ENCODE measurements at regions not wholly inside any gene's neighbourhood (a gene's known extent, or its start where the extent isn't known, plus 50 kb on each side); places are given as distances from the start of the nearest gene placed in this dataset.
"Not testable (repeated sequence)": the region's sequence is repeated elsewhere in the genome, so short reads cannot be mapped to it uniquely, and the experiment has no call there.

- Histone ChIP-seq H3K36me3 (ENCODE audit: control insufficient read depth in 1 of 2, insufficient read depth in 2 of 2, low read length in 2 of 2) (no peaks in the 10 kb centered on the region), H3K4me3 (ENCODE audit: low read depth in 1 of 2, low read length in 2 of 2) (no peak overlapping the region), H3K27me3 (ENCODE audit: control insufficient read depth in 1 of 2, insufficient read depth in 2 of 2, low read length in 2 of 2) (no peaks in the 10 kb centered on the region), H3K9ac (ENCODE audit: low read depth in 1 of 2, low read length in 2 of 2) (no peak overlapping the region), H3K4me1 (ENCODE audit: control insufficient read depth in 1 of 2, insufficient read depth in 2 of 2, low read length in 2 of 2) (no peaks in the 10 kb centered on the region), H3K27ac (ENCODE audit: low read depth, low read length) (no peak overlapping the region), H3K9me3 (ENCODE audit: control insufficient read depth in 1 of 2, low read length in 2 of 2) (peaks cover 3 to 8% of the 10 kb centered on the region in 2 donors)
Measured at GRCh38 chr13:84126671-84127171, 244.4 kb upstream of the SLITRK1 start.

DNA sequence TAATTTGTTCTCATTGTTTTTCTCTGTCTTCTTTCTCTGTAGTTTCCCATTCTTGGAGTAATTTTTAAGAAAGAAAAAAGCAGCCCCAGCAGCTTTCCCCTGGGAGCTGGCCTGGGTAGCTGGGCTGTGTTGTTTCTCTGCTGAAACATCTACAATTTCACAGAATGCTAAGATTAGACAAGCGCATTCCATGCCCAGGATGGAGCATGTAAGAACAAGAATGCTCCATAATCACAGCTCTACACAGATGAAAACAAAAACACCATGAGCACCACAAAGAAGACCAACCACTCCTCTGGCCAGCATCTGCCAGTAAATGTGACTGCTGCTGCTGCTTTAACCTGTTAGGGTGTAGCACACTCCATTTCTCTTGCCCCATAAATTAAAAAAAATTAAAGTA lies 239.2 kb upstream of the SLITRK1 start:
- Histone ChIP-seq H3K4me3 (ENCODE audit: low read depth in 1 of 2, low read length in 2 of 2) (no peak overlapping the region), H3K9me3 (ENCODE audit: control insufficient read depth in 1 of 2, low read length in 2 of 2) (peaks cover 4% of the 10 kb centered on the region in 2 donors), H3K4me1 (ENCODE audit: control insufficient read depth in 1 of 2, insufficient read depth in 2 of 2, low read length in 2 of 2) (no peaks in the 10 kb centered on the region), H3K27ac (ENCODE audit: low read depth, low read length) (no peak overlapping the region), H3K9ac (ENCODE audit: low read depth in 1 of 2, low read length in 2 of 2) (no peak overlapping the region), H3K27me3 (ENCODE audit: control insufficient read depth in 1 of 2, insufficient read depth in 2 of 2, low read length in 2 of 2) (no peaks in the 10 kb centered on the region), H3K36me3 (ENCODE audit: control insufficient read depth in 1 of 2, insufficient read depth in 2 of 2, low read length in 2 of 2) (no peaks in the 10 kb centered on the region)

- Histone ChIP-seq H3K9me3 (ENCODE audit: control insufficient read depth in 1 of 2, low read length in 2 of 2) (peaks cover 4% of the 10 kb centered on the region in 2 donors), H3K27ac (ENCODE audit: low read depth, low read length) (no peak overlapping the region), H3K9ac (ENCODE audit: low read depth in 1 of 2, low read length in 2 of 2) (no peak overlapping the region), H3K36me3 (ENCODE audit: control insufficient read depth in 1 of 2, insufficient read depth in 2 of 2, low read length in 2 of 2) (no peaks in the 10 kb centered on the region), H3K27me3 (ENCODE audit: control insufficient read depth in 1 of 2, insufficient read depth in 2 of 2, low read length in 2 of 2) (no peaks in the 10 kb centered on the region), H3K4me1 (ENCODE audit: control insufficient read depth in 1 of 2, insufficient read depth in 2 of 2, low read length in 2 of 2) (no peaks in the 10 kb centered on the region), H3K4me3 (ENCODE audit: low read depth in 1 of 2, low read length in 2 of 2) (no peak overlapping the region)
Measured at GRCh38 chr13:84118839-84119409, 236.7 kb upstream of the SLITRK1 start.

DNA sequence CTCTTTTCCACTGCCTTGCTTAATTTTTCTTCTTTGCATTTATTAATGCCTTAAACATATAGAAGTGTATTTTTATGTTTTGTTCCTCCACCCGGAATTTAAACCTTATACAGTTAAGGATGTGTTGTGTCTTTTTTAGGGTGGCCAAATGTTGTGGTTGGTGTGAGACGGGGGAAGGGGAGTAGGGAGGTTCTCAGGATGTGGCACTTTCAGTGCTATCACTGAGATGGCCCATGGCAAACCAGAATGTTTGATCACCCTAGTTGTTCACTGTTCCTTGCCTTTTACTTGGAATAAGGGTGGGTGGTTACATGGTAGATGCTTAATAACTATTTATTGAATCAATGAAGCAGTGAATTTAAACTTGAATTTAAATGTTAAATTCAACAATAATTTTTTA lies 216.0 kb upstream of the SLITRK1 start:
- no peak overlapping the region for H3K9ac ChIP-seq (ENCODE audit: low read depth in 1 of 2, low read length in 2 of 2)
- H3K27me3 ChIP-seq (ENCODE audit: control insufficient read depth in 1 of 2, insufficient read depth in 2 of 2, low read length in 2 of 2): no peaks in the 10 kb centered on the region
- no peaks in the 10 kb centered on the region for H3K4me1 ChIP-seq (ENCODE audit: control insufficient read depth in 1 of 2, insufficient read depth in 2 of 2, low read length in 2 of 2)
- H3K27ac ChIP-seq (ENCODE audit: low read depth, low read length): no peak overlapping the region
- H3K36me3 ChIP-seq (ENCODE audit: control insufficient read depth in 1 of 2, insufficient read depth in 2 of 2, low read length in 2 of 2): no peaks in the 10 kb centered on the region
- H3K4me3 ChIP-seq (ENCODE audit: low read depth in 1 of 2, low read length in 2 of 2): no peak overlapping the region
- no peaks in the 10 kb centered on the region for H3K9me3 ChIP-seq (ENCODE audit: control insufficient read depth in 1 of 2, low read length in 2 of 2)

GRCh38 chr13:84097148-84097547 lies 214.9 kb upstream of the SLITRK1 start:
- no peaks in the 10 kb centered on the region for H3K4me1 ChIP-seq (ENCODE audit: control insufficient read depth in 1 of 2, insufficient read depth in 2 of 2, low read length in 2 of 2)
- no peaks in the 10 kb centered on the region for H3K9me3 ChIP-seq (ENCODE audit: control insufficient read depth in 1 of 2, low read length in 2 of 2)
- no peak overlapping the region for H3K4me3 ChIP-seq (ENCODE audit: low read depth in 1 of 2, low read length in 2 of 2)
- no peak overlapping the region for H3K9ac ChIP-seq (ENCODE audit: low read depth in 1 of 2, low read length in 2 of 2)
- H3K27ac ChIP-seq (ENCODE audit: low read depth, low read length): no peak overlapping the region
- no peaks in the 10 kb centered on the region for H3K27me3 ChIP-seq (ENCODE audit: control insufficient read depth in 1 of 2, insufficient read depth in 2 of 2, low read length in 2 of 2)
- no peaks in the 10 kb centered on the region for H3K36me3 ChIP-seq (ENCODE audit: control insufficient read depth in 1 of 2, insufficient read depth in 2 of 2, low read length in 2 of 2)

GRCh38 chr13:84096216-84096615 lies 213.9 kb upstream of the SLITRK1 start:
- Histone ChIP-seq H3K9me3 (ENCODE audit: control insufficient read depth in 1 of 2, low read length in 2 of 2) (no peaks in the 10 kb centered on the region), H3K27ac (ENCODE audit: low read depth, low read length) (no peak overlapping the region), H3K36me3 (ENCODE audit: control insufficient read depth in 1 of 2, insufficient read depth in 2 of 2, low read length in 2 of 2) (no peaks in the 10 kb centered on the region), H3K27me3 (ENCODE audit: control insufficient read depth in 1 of 2, insufficient read depth in 2 of 2, low read length in 2 of 2) (no peaks in the 10 kb centered on the region), H3K4me3 (ENCODE audit: low read depth in 1 of 2, low read length in 2 of 2) (no peak overlapping the region), H3K4me1 (ENCODE audit: control insufficient read depth in 1 of 2, insufficient read depth in 2 of 2, low read length in 2 of 2) (no peaks in the 10 kb centered on the region), H3K9ac (ENCODE audit: low read depth in 1 of 2, low read length in 2 of 2) (no peak overlapping the region)

GRCh38 chr13:84088996-84089395 lies 206.7 kb upstream of the SLITRK1 start:
- H3K4me1 ChIP-seq (ENCODE audit: control insufficient read depth in 1 of 2, insufficient read depth in 2 of 2, low read length in 2 of 2): no peaks in the 10 kb centered on the region
- H3K27me3 ChIP-seq (ENCODE audit: control insufficient read depth in 1 of 2, insufficient read depth in 2 of 2, low read length in 2 of 2): no peaks in the 10 kb centered on the region
- no peak overlapping the region for H3K4me3 ChIP-seq (ENCODE audit: low read depth in 1 of 2, low read length in 2 of 2)
- H3K9ac ChIP-seq (ENCODE audit: low read depth in 1 of 2, low read length in 2 of 2): no peak overlapping the region
- peaks cover 0 to 2% of the 10 kb centered on the region in 2 donors for H3K9me3 ChIP-seq (ENCODE audit: control insufficient read depth in 1 of 2, low read length in 2 of 2)
- H3K36me3 ChIP-seq (ENCODE audit: control insufficient read depth in 1 of 2, insufficient read depth in 2 of 2, low read length in 2 of 2): no peaks in the 10 kb centered on the region
- no peak overlapping the region for H3K27ac ChIP-seq (ENCODE audit: low read depth, low read length)

DNA sequence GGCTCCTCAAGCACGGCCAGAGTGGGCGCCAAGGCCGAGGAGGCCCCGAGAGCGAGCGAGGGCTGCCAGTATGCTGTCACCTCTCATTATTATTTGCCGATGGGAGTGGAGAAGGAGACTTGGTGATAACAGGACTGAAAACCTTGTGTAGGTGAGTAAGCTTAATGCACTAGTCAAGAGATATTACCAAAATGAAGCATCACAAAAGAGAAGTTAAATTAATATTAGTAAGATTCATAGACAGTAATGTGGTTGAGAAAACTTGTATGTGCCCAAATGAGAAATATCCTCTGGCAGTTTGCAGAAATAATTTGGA lies 204.5 kb upstream of the SLITRK1 start:
- Histone ChIP-seq H3K4me1 (ENCODE audit: control insufficient read depth in 1 of 2, insufficient read depth in 2 of 2, low read length in 2 of 2) (no peaks in the 10 kb centered on the region), H3K27me3 (ENCODE audit: control insufficient read depth in 1 of 2, insufficient read depth in 2 of 2, low read length in 2 of 2) (no peaks in the 10 kb centered on the region), H3K4me3 (ENCODE audit: low read depth in 1 of 2, low read length in 2 of 2) (no peak overlapping the region), H3K36me3 (ENCODE audit: control insufficient read depth in 1 of 2, insufficient read depth in 2 of 2, low read length in 2 of 2) (no peaks in the 10 kb centered on the region), H3K27ac (ENCODE audit: low read depth, low read length) (no peak overlapping the region), H3K9me3 (ENCODE audit: control insufficient read depth in 1 of 2, low read length in 2 of 2) (peaks cover 0 to 2% of the 10 kb centered on the region in 2 donors), H3K9ac (ENCODE audit: low read depth in 1 of 2, low read length in 2 of 2) (no peak overlapping the region)

GRCh38 chr13:84086098-84086846 lies 204.0 kb upstream of the SLITRK1 start:
- not testable (repeated sequence) for H3K36me3 ChIP-seq (ENCODE audit: control insufficient read depth in 1 of 2, insufficient read depth in 2 of 2, low read length in 2 of 2); H3K27ac ChIP-seq (ENCODE audit: low read depth, low read length); H3K4me3 ChIP-seq (ENCODE audit: low read depth in 1 of 2, low read length in 2 of 2); H3K27me3 ChIP-seq (ENCODE audit: control insufficient read depth in 1 of 2, insufficient read depth in 2 of 2, low read length in 2 of 2); H3K9me3 ChIP-seq (ENCODE audit: control insufficient read depth in 1 of 2, low read length in 2 of 2); H3K9ac ChIP-seq (ENCODE audit: low read depth in 1 of 2, low read length in 2 of 2); H3K4me1 ChIP-seq (ENCODE audit: control insufficient read depth in 1 of 2, insufficient read depth in 2 of 2, low read length in 2 of 2)

DNA sequence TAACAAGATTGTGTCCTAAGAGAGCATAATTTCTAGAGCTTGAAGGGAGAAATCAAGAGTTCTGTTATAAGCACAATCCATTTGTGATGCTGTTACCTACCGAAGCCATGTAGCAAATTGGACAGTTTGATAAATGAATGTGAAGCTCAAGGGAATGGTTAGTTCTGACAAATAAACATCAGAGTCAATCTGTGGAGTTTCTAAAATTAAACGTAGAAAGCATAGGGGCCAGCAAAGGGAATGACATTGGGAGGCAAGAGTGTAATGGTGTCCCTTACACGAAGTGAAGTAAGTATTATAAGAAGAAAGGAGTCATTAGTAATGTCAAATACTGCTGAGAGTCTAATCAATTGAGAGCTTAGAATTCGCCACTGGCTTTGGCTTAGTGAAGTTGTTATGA lies 200.2 kb upstream of the SLITRK1 start:
- Histone ChIP-seq H3K9ac (ENCODE audit: low read depth in 1 of 2, low read length in 2 of 2) (no peak overlapping the region), H3K27me3 (ENCODE audit: control insufficient read depth in 1 of 2, insufficient read depth in 2 of 2, low read length in 2 of 2) (no peaks in the 10 kb centered on the region), H3K9me3 (ENCODE audit: control insufficient read depth in 1 of 2, low read length in 2 of 2) (no peaks in the 10 kb centered on the region), H3K36me3 (ENCODE audit: control insufficient read depth in 1 of 2, insufficient read depth in 2 of 2, low read length in 2 of 2) (no peaks in the 10 kb centered on the region), H3K27ac (ENCODE audit: low read depth, low read length) (no peak overlapping the region), H3K4me3 (ENCODE audit: low read depth in 1 of 2, low read length in 2 of 2) (no peak overlapping the region), H3K4me1 (ENCODE audit: control insufficient read depth in 1 of 2, insufficient read depth in 2 of 2, low read length in 2 of 2) (no peaks in the 10 kb centered on the region)

Measured in duodenal mucosa (tissue), 2 donors.